ENCODE measurements at regions not wholly inside any gene's neighbourhood (a gene's known extent, or its start where the extent isn't known, plus 50 kb on each side); places are given as distances from the start of the nearest gene placed in this dataset.

DNA sequence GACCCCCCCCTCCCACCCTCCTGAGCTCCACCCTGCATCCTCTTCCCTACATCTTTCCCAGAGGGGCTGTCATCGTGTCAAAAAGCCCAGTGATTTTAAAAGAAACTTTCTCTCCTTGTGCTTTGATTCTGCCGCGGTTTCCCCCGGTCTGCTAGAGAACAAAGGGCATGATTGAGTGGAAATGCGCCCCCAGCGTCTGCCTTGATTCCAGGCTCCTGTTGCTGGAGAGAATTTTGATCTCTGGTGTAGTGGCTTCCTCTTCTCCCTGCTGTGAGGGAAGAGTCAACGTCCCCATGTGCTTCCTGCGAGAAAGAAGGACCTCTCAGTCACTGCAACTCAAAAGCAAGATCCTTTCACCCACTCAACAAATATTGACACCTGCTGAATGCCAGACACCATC lies 61.9 kb upstream of the RAPGEF1 start:
- Histone ChIP-seq H2AFZ (ENCODE audit: low read length) (no peak overlapping the region), H3K9ac (ENCODE audit: insufficient read depth, low read depth, low read length) (no peak overlapping the region), H3K27me3 (ENCODE audit: control insufficient read depth in 1 of 2, insufficient read depth in 2 of 2, low read length in 2 of 2) (peaks cover 0 to 8% of the 10 kb centered on the region in 2 experiments; a peak in 1 of 5 replicates), H3K4me1 (ENCODE audit: insufficient read depth, low read length) (no peaks in the 10 kb centered on the region), H3K4me3 (replicated peaks in 1 of 3; ENCODE audit: insufficient read depth in 1 of 3, low read depth in 2 of 3, low read length in 3 of 3) (no peak overlapping the region), H3K4me2 (ENCODE audit: low read depth, low read length) (no peak overlapping the region), H4K20me1 (ENCODE audit: insufficient read depth, low read length) (0 out of 2 replicates have a peak, but pooled peaks cover 3% of the 10 kb centered on the region), H3K9me3 (ENCODE audit: low read length) (no peaks in the 10 kb centered on the region), H3K36me3 (replicated peaks in 1 of 2; ENCODE audit: control insufficient read depth in 1 of 2, insufficient read depth in 2 of 2, low read length in 2 of 2) (no peaks in the 10 kb centered on the region), H3K27ac (ENCODE audit: extremely low read length, insufficient read depth, low read length) (no peak overlapping the region), H3K79me2 (ENCODE audit: insufficient read depth, low read length) (no peaks in the 10 kb centered on the region)
- POLR2A ChIA-PET = no interaction called here
- in situ Hi-C loops (cut with HindIII; ENCODE audit: extremely low pct_ligation_motif_present, low pct_unique_long_range_greater_than_20kb) (no loop called here), intact Hi-C loops (cut with micrococcal nuclease; ENCODE audit: unreplicated experiment) (no loop called here)
- ATAC-seq (no peak), DNase-seq (ENCODE audit: low spot score) (no peak), FAIRE-seq (no peak)
- no TSS peak for BruUV-seq (replicated peaks)
- CTCF ChIA-PET (ENCODE audit: low intra/inter-chr PET ratio, low total read pairs) = no interaction called here
- 6% methylated on average over 8 of the region's 8 CpGs for WGBS (ENCODE audit: low lambda C conversion rate)
- TF ChIP-seq, protein P1, sequence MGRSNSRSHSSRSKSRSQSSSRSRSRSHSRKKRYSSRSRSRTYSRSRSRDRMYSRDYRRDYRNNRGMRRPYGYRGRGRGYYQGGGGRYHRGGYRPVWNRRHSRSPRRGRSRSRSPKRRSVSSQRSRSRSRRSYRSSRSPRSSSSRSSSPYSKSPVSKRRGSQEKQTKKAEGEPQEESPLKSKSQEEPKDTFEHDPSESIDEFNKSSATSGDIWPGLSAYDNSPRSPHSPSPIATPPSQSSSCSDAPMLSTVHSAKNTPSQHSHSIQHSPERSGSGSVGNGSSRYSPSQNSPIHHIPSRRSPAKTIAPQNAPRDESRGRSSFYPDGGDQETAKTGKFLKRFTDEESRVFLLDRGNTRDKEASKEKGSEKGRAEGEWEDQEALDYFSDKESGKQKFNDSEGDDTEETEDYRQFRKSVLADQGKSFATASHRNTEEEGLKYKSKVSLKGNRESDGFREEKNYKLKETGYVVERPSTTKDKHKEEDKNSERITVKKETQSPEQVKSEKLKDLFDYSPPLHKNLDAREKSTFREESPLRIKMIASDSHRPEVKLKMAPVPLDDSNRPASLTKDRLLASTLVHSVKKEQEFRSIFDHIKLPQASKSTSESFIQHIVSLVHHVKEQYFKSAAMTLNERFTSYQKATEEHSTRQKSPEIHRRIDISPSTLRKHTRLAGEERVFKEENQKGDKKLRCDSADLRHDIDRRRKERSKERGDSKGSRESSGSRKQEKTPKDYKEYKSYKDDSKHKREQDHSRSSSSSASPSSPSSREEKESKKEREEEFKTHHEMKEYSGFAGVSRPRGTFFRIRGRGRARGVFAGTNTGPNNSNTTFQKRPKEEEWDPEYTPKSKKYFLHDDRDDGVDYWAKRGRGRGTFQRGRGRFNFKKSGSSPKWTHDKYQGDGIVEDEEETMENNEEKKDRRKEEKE (IDR thresholded peaks at IDR 0.05) = no peak
- TF ChIP-seq IRF2 (CRISPR knock-in tag; IDR thresholded peaks at IDR 0.05) = no peak
- no peak for TF ChIP-seq ZFP36 (IDR thresholded peaks at IDR 0.05; ENCODE audit: borderline replicate concordance, low read depth, low read length, partially characterized antibody)
- no peak for TF ChIP-seq ATF1 (CRISPR knock-in tag; IDR thresholded peaks at IDR 0.05)
- no peak for TF ChIP-seq ZNF761 (CRISPR knock-in tag; conservative IDR thresholded peaks at IDR 0.05)
- no peak for TF ChIP-seq ZNF720 (CRISPR knock-in tag; IDR thresholded peaks at IDR 0.05)
- TF ChIP-seq, protein P2, sequence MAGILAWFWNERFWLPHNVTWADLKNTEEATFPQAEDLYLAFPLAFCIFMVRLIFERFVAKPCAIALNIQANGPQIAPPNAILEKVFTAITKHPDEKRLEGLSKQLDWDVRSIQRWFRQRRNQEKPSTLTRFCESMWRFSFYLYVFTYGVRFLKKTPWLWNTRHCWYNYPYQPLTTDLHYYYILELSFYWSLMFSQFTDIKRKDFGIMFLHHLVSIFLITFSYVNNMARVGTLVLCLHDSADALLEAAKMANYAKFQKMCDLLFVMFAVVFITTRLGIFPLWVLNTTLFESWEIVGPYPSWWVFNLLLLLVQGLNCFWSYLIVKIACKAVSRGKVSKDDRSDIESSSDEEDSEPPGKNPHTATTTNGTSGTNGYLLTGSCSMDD (CRISPR knock-in tag; IDR thresholded peaks at IDR 0.05) = no peak
- TF ChIP-seq BRD4 (CRISPR knock-in tag; IDR thresholded peaks at IDR 0.05) = no peak
- TF ChIP-seq, protein P3, sequence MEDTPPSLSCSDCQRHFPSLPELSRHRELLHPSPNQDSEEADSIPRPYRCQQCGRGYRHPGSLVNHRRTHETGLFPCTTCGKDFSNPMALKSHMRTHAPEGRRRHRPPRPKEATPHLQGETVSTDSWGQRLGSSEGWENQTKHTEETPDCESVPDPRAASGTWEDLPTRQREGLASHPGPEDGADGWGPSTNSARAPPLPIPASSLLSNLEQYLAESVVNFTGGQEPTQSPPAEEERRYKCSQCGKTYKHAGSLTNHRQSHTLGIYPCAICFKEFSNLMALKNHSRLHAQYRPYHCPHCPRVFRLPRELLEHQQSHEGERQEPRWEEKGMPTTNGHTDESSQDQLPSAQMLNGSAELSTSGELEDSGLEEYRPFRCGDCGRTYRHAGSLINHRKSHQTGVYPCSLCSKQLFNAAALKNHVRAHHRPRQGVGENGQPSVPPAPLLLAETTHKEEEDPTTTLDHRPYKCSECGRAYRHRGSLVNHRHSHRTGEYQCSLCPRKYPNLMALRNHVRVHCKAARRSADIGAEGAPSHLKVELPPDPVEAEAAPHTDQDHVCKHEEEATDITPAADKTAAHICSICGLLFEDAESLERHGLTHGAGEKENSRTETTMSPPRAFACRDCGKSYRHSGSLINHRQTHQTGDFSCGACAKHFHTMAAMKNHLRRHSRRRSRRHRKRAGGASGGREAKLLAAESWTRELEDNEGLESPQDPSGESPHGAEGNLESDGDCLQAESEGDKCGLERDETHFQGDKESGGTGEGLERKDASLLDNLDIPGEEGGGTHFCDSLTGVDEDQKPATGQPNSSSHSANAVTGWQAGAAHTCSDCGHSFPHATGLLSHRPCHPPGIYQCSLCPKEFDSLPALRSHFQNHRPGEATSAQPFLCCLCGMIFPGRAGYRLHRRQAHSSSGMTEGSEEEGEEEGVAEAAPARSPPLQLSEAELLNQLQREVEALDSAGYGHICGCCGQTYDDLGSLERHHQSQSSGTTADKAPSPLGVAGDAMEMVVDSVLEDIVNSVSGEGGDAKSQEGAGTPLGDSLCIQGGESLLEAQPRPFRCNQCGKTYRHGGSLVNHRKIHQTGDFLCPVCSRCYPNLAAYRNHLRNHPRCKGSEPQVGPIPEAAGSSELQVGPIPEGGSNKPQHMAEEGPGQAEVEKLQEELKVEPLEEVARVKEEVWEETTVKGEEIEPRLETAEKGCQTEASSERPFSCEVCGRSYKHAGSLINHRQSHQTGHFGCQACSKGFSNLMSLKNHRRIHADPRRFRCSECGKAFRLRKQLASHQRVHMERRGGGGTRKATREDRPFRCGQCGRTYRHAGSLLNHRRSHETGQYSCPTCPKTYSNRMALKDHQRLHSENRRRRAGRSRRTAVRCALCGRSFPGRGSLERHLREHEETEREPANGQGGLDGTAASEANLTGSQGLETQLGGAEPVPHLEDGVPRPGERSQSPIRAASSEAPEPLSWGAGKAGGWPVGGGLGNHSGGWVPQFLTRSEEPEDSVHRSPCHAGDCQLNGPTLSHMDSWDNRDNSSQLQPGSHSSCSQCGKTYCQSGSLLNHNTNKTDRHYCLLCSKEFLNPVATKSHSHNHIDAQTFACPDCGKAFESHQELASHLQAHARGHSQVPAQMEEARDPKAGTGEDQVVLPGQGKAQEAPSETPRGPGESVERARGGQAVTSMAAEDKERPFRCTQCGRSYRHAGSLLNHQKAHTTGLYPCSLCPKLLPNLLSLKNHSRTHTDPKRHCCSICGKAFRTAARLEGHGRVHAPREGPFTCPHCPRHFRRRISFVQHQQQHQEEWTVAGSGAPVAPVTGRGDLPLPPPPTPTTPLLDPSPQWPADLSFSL (CRISPR knock-in tag; IDR thresholded peaks at IDR 0.05) = no peak
- TF ChIP-seq XBP1 (CRISPR knock-in tag; IDR thresholded peaks at IDR 0.05) = no peak
- no peak for TF ChIP-seq RNF2 (conservative IDR thresholded peaks at IDR 0.05; ENCODE audit: low read depth)
- no peak for TF ChIP-seq ZNF510 (CRISPR knock-in tag; IDR thresholded peaks at IDR 0.05; ENCODE audit: low read depth)
- TF ChIP-seq U2AF2 (IDR thresholded peaks at IDR 0.05; ENCODE audit: low read depth, low read length) = no peak
- TF ChIP-seq, protein P4, sequence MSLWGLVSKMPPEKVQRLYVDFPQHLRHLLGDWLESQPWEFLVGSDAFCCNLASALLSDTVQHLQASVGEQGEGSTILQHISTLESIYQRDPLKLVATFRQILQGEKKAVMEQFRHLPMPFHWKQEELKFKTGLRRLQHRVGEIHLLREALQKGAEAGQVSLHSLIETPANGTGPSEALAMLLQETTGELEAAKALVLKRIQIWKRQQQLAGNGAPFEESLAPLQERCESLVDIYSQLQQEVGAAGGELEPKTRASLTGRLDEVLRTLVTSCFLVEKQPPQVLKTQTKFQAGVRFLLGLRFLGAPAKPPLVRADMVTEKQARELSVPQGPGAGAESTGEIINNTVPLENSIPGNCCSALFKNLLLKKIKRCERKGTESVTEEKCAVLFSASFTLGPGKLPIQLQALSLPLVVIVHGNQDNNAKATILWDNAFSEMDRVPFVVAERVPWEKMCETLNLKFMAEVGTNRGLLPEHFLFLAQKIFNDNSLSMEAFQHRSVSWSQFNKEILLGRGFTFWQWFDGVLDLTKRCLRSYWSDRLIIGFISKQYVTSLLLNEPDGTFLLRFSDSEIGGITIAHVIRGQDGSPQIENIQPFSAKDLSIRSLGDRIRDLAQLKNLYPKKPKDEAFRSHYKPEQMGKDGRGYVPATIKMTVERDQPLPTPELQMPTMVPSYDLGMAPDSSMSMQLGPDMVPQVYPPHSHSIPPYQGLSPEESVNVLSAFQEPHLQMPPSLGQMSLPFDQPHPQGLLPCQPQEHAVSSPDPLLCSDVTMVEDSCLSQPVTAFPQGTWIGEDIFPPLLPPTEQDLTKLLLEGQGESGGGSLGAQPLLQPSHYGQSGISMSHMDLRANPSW (CRISPR knock-in tag; IDR thresholded peaks at IDR 0.05; ENCODE audit: borderline replicate concordance) = no peak
